GM23248 (cell line): ENCODE measurements at regions not wholly inside any gene's neighbourhood (a gene's known extent, or its start where the extent isn't known, plus 50 kb on each side); places are given as distances from the start of the nearest gene placed in this dataset.
"Not testable (repeated sequence)": the region's sequence is repeated elsewhere in the genome, so short reads cannot be mapped to it uniquely, and the experiment has no call there.

Experiments used
- DNase-seq: peaks from one replicate; pipeline ENCODE4 v3.0.0-alpha.2; 2015
- H2AFZ ChIP-seq: fragments of 200-600 bp; sonication (generic); 2 replicates; pipeline ENCODE4 v1.6.1; 2016; ENCODE audit warnings: antibody characterized with exemption
- H3F3A ChIP-seq: fragments of 200-600 bp; sonication (generic); 2 replicates; pipeline ENCODE4 v1.6.1; 2016; ENCODE audit warnings: mild to moderate bottlenecking, antibody characterized with exemption, mixed run types; ENCODE audit not compliant: insufficient read depth
- H3K27ac ChIP-seq: fragments of 200-600 bp; sonication (generic); 2 replicates; pipeline ENCODE4 v1.5.1; 2016; ENCODE audit warnings: mild to moderate bottlenecking
- H3K27me3 ChIP-seq: fragments of 200-600 bp; sonication (generic); replicated peaks from 2 replicates; pipeline ENCODE4 v1.6.1; 2016; ENCODE audit warnings: mild to moderate bottlenecking; ENCODE audit not compliant: insufficient read depth
- H3K36me3 ChIP-seq: fragments of 200-600 bp; sonication (generic); 2 replicates; pipeline ENCODE4 v1.6.1; 2016; ENCODE audit warnings: low read depth, mild to moderate bottlenecking
- H3K4me1 ChIP-seq: fragments of 200-600 bp; sonication (generic); 2 replicates; pipeline ENCODE4 v1.6.1; 2016; ENCODE audit warnings: mild to moderate bottlenecking; ENCODE audit not compliant: insufficient read depth
- H3K4me2 ChIP-seq: fragments of 200-600 bp; sonication (generic); one replicate; pipeline ENCODE4 v1.6.1; 2016; ENCODE audit warnings: mild to moderate bottlenecking; ENCODE audit not compliant: unreplicated experiment
- H3K4me3 ChIP-seq: fragments of 200-600 bp; sonication (generic); 2 replicates; pipeline ENCODE4 v1.5.1; 2016; ENCODE audit warnings: mild to moderate bottlenecking
- H3K79me2 ChIP-seq: fragments of 200-600 bp; sonication (generic); 2 replicates; pipeline ENCODE4 v1.6.1; 2016; ENCODE audit warnings: mild to moderate bottlenecking; ENCODE audit not compliant: insufficient read depth
- H3K9ac ChIP-seq: fragments of 200-600 bp; sonication (generic); 2 replicates; pipeline ENCODE4 v1.6.1; 2016; ENCODE audit warnings: mild to moderate bottlenecking
- H3K9me2 ChIP-seq: fragments of 200-600 bp; sonication (generic); 2 replicates; pipeline ENCODE4 v1.6.1; 2016; ENCODE audit warnings: mixed run types, mild to moderate bottlenecking, moderate library complexity; ENCODE audit not compliant: insufficient read depth
- H3K9me3 ChIP-seq: fragments of 200-600 bp; sonication (generic); one replicate; pipeline ENCODE4 v1.6.1; 2017; ENCODE audit warnings: low read depth
- H4K20me1 ChIP-seq: fragments of 200-600 bp; sonication (generic); 2 replicates; pipeline ENCODE4 v1.6.0; 2016; ENCODE audit not compliant: insufficient read depth
- EZH2 ChIP-seq: fragments of 200-600 bp; sonication (generic); IDR thresholded peaks from 2 replicates; pipeline ENCODE4 v1.6.1; 2018; ENCODE audit warnings: antibody characterized with exemption, mild to moderate bottlenecking; ENCODE audit not compliant: insufficient read depth, poor library complexity, severe bottlenecking
- EZH2phosphoT487 ChIP-seq: fragments of 200-600 bp; sonication (generic); IDR thresholded peaks from 2 replicates; pipeline ENCODE4 v1.6.1; 2018; ENCODE audit warnings: antibody characterized with exemption, moderate library complexity, mild to moderate bottlenecking, low read depth; ENCODE audit not compliant: insufficient read depth
- WGBS, 2 experiments: methylation state at CpG; one replicate each; pipeline ENCODE4 v1.1.6; 2015 to 2017; ENCODE audit warnings: low lambda C conversion rate in 2 of 2, low coverage in 1 of 2; ENCODE audit errors: missing lambda C conversion rate in 2 of 2; 5-methylcytosine and 5-hydroxymethylcytosine counted together
- in situ Hi-C: fragments of 300-500 bp; cut with MboI; formaldehyde crosslinking; loops from 2 replicates; pipeline ENCODE4 v1.15.0; 2020

DNA sequence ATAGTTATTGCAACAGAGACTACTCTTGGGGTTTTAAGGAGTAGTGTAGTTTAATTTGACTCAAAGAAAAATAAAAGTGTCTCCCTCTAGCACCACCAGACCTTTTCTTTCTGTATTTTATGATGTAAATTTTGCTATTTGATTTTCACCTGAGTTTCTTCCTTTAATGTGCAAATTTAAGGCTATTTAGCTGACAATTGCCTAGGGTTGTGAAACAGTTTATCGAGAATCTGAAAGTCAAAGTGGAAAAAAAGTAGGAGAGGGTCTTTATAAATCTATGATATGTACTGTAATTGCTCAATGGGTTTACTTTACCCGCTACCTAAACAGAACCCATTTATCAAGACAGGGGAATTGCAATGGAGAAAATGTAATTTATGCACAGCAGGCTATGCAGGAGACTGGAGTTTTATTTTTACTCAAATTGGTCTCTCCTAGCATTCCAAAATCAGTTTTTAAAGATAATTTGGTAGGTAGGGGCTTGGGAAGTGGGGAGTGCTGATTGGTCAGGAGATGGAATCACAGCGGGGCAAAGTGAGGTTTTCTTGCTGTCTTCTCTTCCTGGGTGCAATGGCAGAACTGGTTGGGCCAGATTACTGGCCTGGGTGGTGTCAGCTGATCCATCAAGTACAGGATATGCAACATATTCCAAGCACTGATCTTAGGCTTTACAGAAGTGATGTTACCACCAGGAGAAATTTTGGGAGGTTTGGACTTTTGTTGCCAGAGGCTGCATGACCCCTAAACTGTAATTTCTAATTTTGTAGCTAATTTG lies 228.6 kb upstream of the TACR3 start:
- WGBS, 2 experiments: 10 to 14% methylated on average over 3 of the region's 3 CpGs
- Histone ChIP-seq H3K4me3 (no peak overlapping the region), H3K27me3 (no peaks in the 10 kb centered on the region), H3K79me2 (no peaks in the 10 kb centered on the region), H2AFZ (no peak overlapping the region), H3K36me3 (no peaks in the 10 kb centered on the region), H3F3A (no peaks in the 10 kb centered on the region), H3K9ac (no peak overlapping the region), H3K9me2 (no peaks in the 10 kb centered on the region), H3K4me2 (no peak overlapping the region), H3K4me1 (no peaks in the 10 kb centered on the region), H3K9me3 (no peaks in the 10 kb centered on the region), H3K27ac (no peak overlapping the region), H4K20me1 (no peaks in the 10 kb centered on the region)
- DNase-seq: no peak
- TF ChIP-seq EZH2 (no peak), EZH2phosphoT487 (no peak)
- in situ Hi-C loops: no loop called here

- no peaks in the 10 kb centered on the region for H3K9me2 ChIP-seq
- H4K20me1 ChIP-seq: no peaks in the 10 kb centered on the region
- H3K4me1 ChIP-seq: no peaks in the 10 kb centered on the region
- no peaks in the 10 kb centered on the region for H3F3A ChIP-seq
- in situ Hi-C loops: no loop called here
- H3K36me3 ChIP-seq: no peaks in the 10 kb centered on the region
- no peaks in the 10 kb centered on the region for H3K79me2 ChIP-seq
- no peak overlapping the region for H3K4me2 ChIP-seq
- no peak overlapping the region for H3K9ac ChIP-seq
- DNase-seq: no peak
- H3K27me3 ChIP-seq: no peaks in the 10 kb centered on the region
- 0 to 7% methylated on average over 1 of the region's 1 CpG for WGBS, 2 experiments
- TF ChIP-seq EZH2phosphoT487 (no peak), EZH2 (no peak)
- no peaks in the 10 kb centered on the region for H3K9me3 ChIP-seq
- H3K27ac ChIP-seq: no peak overlapping the region
- no peak overlapping the region for H2AFZ ChIP-seq
- no peak overlapping the region for H3K4me3 ChIP-seq
Observed at GRCh38 chr4:103947617-103948016, 227.8 kb upstream of the TACR3 start.

DNA sequence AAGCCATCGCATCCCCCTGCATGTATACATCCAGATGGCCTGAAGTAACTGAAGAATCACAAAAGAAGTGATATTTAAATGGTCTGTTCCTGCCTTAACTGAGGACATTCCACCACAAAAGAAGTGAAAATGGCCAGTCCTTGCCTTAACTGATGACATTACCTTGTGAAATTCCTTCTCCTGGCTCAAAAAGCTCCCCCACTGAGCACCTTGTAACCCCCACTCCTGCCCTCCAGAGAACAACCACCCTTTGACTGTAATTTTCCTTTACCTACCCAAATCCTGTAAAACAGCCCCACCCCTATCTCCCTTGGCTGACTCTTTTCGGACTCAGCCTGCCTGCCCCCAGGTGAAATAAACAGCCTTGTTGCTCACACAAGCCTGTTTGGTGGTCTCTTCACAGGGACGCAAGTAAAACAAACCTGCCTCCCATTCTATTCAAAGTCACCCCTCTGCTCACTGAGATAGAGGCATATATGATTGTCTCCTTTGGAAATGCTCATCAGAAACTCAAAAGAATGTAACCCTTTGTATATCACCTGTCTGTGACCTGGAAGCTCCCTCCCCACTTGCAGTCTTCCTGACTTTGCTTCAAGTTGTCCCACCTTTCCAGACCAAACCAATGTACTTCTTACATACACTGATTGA lies 227.0 kb upstream of the TACR3 start:
- DNase-seq, H3K27ac ChIP-seq, H3K9me3 ChIP-seq, H3K4me1 ChIP-seq, H4K20me1 ChIP-seq, H3K79me2 ChIP-seq, H3F3A ChIP-seq, in situ Hi-C loops, H3K9ac ChIP-seq, H2AFZ ChIP-seq, H3K36me3 ChIP-seq, H3K4me3 ChIP-seq, H3K9me2 ChIP-seq, H3K4me2 ChIP-seq, H3K27me3 ChIP-seq: not testable (repeated sequence)
- 20 to 26% methylated on average over 3 of the region's 3 CpGs for WGBS, 2 experiments

DNA sequence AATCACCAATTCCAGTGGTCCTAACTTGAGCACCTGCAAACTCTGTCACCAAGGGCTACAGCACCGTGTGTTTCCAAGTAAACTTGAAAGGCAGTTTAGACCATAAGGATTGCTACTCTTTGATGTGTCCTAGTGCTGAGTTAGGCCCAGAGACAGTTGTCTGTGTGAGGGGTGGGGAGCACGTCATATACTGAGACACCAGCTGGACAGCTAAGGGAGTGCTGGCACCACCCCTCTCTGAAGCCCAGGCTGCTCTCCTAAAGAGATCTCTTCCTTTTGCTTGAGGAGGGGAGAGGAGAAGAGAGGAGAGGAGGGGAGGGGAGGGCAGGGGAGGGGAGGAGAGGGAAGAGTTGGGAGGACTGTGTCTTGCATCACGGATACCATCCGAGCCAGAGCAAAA lies 218.7 kb upstream of the TACR3 start:
- no peak for TF ChIP-seq EZH2
- no peak for TF ChIP-seq EZH2phosphoT487
- WGBS, 2 experiments: 5 to 12% methylated on average over 2 to 4 of the region's 4 CpGs
- in situ Hi-C loops: no loop called here

More for the DNA sequence above, 218.7 kb upstream of the TACR3 start:
- no peak overlapping the region for H2AFZ ChIP-seq
- no peak overlapping the region for H3K27ac ChIP-seq
- no peak for DNase-seq
- no peaks in the 10 kb centered on the region for H3K79me2 ChIP-seq
- no peak overlapping the region for H3K4me3 ChIP-seq
- no peaks in the 10 kb centered on the region for H3F3A ChIP-seq
- peaks cover 4% of the 10 kb centered on the region; the same call in 1 of the 2 replicates for H3K27me3 ChIP-seq
- H3K4me1 ChIP-seq: no peaks in the 10 kb centered on the region
- H4K20me1 ChIP-seq: no peaks in the 10 kb centered on the region
- no peak overlapping the region for H3K4me2 ChIP-seq
- no peaks in the 10 kb centered on the region for H3K36me3 ChIP-seq
- no peaks in the 10 kb centered on the region for H3K9me2 ChIP-seq
- no peak overlapping the region for H3K9ac ChIP-seq
- H3K9me3 ChIP-seq: no peaks in the 10 kb centered on the region
